ENCODE measurements at regions not wholly inside any gene's neighbourhood (a gene's known extent, or its start where the extent isn't known, plus 50 kb on each side); places are given as distances from the start of the nearest gene placed in this dataset.

DNA sequence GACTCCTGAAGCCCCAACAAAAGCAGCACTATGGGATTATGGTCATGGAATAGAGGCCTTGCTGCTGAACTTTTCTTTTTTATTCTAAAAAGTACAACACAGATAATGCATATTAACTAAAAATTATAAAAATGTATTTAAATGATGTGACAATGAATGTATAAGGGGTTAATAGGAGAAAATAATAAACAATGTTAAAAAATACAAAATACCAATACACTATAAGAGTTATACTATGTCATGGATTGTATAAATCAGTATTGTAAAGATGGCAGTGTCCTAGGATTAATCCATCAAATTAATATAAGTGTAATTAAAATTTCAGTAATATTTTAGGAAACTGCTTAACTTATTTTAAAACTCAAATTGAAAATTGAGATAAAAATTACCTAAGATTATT is 58.3 kb upstream of the TOP3B start:
- H3K4me3 ChIP-seq (ENCODE audit: low read depth, low read length), result no peak overlapping the region
- no peak for DNase-seq (ENCODE audit: low read depth)
- TF ChIP-seq, protein P1, sequence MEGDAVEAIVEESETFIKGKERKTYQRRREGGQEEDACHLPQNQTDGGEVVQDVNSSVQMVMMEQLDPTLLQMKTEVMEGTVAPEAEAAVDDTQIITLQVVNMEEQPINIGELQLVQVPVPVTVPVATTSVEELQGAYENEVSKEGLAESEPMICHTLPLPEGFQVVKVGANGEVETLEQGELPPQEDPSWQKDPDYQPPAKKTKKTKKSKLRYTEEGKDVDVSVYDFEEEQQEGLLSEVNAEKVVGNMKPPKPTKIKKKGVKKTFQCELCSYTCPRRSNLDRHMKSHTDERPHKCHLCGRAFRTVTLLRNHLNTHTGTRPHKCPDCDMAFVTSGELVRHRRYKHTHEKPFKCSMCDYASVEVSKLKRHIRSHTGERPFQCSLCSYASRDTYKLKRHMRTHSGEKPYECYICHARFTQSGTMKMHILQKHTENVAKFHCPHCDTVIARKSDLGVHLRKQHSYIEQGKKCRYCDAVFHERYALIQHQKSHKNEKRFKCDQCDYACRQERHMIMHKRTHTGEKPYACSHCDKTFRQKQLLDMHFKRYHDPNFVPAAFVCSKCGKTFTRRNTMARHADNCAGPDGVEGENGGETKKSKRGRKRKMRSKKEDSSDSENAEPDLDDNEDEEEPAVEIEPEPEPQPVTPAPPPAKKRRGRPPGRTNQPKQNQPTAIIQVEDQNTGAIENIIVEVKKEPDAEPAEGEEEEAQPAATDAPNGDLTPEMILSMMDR (IDR thresholded peaks at IDR 0.05; ENCODE audit: low read depth, low read length), result no peak
- TF ChIP-seq POLR2A (IDR thresholded peaks at IDR 0.05; ENCODE audit: extremely low read depth, insufficient read length), result no peak
- no peak for TF ChIP-seq MYC (IDR thresholded peaks at IDR 0.05; ENCODE audit: low read depth, low read length)
- TF ChIP-seq, protein P2, sequence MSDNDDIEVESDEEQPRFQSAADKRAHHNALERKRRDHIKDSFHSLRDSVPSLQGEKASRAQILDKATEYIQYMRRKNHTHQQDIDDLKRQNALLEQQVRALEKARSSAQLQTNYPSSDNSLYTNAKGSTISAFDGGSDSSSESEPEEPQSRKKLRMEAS (IDR thresholded peaks at IDR 0.05; ENCODE audit: low read depth, low read length), result no peak

DNA sequence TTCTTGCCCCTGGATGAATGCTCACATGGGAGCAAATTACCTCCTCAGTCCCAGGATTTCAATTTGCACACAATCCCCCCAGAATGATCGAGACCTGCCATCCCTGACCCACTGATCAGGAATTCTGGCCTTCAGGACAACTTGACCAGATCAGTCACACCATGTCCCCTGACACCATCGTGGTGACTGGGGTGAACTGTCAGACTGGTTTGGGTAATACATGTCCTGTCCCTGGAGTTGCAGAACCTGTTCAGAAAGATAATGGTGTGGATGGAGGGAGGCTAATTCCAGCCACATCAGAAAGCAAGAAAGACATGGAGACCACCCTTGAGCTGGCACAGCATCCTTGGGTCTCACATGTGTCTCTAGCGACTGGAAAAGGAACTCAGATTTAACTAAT is 57.9 kb upstream of the TOP3B start:
- H3K4me3 ChIP-seq (ENCODE audit: low read depth, low read length), result no peak overlapping the region
- TF ChIP-seq, protein P1 (IDR thresholded peaks at IDR 0.05; ENCODE audit: low read depth, low read length), result no peak
- TF ChIP-seq POLR2A (IDR thresholded peaks at IDR 0.05; ENCODE audit: extremely low read depth, insufficient read length) (no peak), MYC (IDR thresholded peaks at IDR 0.05; ENCODE audit: low read depth, low read length) (no peak)
- TF ChIP-seq, protein P2 (IDR thresholded peaks at IDR 0.05; ENCODE audit: low read depth, low read length), result no peak
- DNase-seq (ENCODE audit: low read depth), result no peak

DNA sequence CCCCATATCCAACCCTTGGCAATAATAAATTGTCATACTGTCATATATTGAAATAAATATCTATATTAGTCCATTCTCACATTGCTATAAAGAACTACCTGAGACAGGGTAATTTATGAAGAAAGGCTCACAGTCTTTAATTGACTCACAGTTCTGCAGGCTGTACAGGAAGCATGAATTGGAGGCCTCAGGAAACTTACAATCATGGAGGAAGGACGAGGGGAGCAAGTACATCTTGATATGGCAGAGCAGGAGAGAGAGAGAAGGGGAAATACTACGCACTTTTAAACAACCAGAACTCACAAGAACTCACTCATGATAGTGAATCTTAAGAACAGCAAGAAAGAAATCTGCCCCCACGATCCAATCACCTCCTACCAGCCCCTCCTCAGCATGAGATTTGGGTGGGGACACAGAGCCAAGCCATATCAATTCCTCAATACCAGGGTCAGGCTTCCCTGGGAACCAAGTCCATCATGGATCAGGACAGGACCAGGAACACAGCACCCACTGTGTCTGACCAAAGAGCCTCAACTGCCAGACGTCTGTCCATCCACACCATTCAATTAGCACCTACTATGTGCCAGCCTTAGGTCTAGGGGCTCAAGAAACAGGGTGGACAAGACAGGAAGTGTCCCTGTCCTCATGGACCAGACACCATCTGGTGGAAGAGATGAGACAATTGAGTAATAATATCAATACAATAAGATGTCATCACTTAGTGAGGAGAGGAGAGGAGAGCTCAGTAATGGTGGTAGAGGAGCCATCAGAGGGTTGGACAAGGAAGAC is 56.9 kb upstream of the TOP3B start:
- TF ChIP-seq MYC (IDR thresholded peaks at IDR 0.05; ENCODE audit: low read depth, low read length), result no peak
- TF ChIP-seq POLR2A (IDR thresholded peaks at IDR 0.05; ENCODE audit: extremely low read depth, insufficient read length), result no peak
- TF ChIP-seq, protein P1 (IDR thresholded peaks at IDR 0.05; ENCODE audit: low read depth, low read length), result no peak
- TF ChIP-seq, protein P2 (IDR thresholded peaks at IDR 0.05; ENCODE audit: low read depth, low read length), result no peak
- no peak overlapping the region for H3K4me3 ChIP-seq (ENCODE audit: low read depth, low read length)
- no peak for DNase-seq (ENCODE audit: low read depth)

GRCh38 chr22:22038178-22038880 is 55.7 kb upstream of the TOP3B start:
- DNase-seq (ENCODE audit: low read depth), result no peak
- TF ChIP-seq POLR2A (IDR thresholded peaks at IDR 0.05; ENCODE audit: extremely low read depth, insufficient read length) (no peak), MYC (IDR thresholded peaks at IDR 0.05; ENCODE audit: low read depth, low read length) (no peak)
- TF ChIP-seq, protein P1 (IDR thresholded peaks at IDR 0.05; ENCODE audit: low read depth, low read length), result no peak
- TF ChIP-seq, protein P2 (IDR thresholded peaks at IDR 0.05; ENCODE audit: low read depth, low read length), result no peak
- no peak overlapping the region for H3K4me3 ChIP-seq (ENCODE audit: low read depth, low read length)

- TF ChIP-seq, protein P2 (IDR thresholded peaks at IDR 0.05; ENCODE audit: low read depth, low read length), result no peak
- TF ChIP-seq, protein P1 (IDR thresholded peaks at IDR 0.05; ENCODE audit: low read depth, low read length), result no peak
- TF ChIP-seq MYC (IDR thresholded peaks at IDR 0.05; ENCODE audit: low read depth, low read length), result no peak
- no peak for TF ChIP-seq POLR2A (IDR thresholded peaks at IDR 0.05; ENCODE audit: extremely low read depth, insufficient read length)
- H3K4me3 ChIP-seq (ENCODE audit: low read depth, low read length), result no peak overlapping the region
- no peak for DNase-seq (ENCODE audit: low read depth)
These were observed 55.2 kb upstream of the TOP3B start for GRCh38 chr22:22037740-22038139.
